ENCODE measurements at regions not wholly inside any gene's neighbourhood (a gene's known extent, or its start where the extent isn't known, plus 50 kb on each side); places are given as distances from the start of the nearest gene placed in this dataset.

- H3K9me3 Mint-ChIP-seq = peaks cover 0 to 5% (median 0%) of the 10 kb centered on the region in 7 donors
- no peaks in the 10 kb centered on the region for H3K36me3 Mint-ChIP-seq
Observed at GRCh38 chr12:115240251-115240650, 556.3 kb upstream of the TBX3 start.

GRCh38 chr12:115235880-115236279, 551.9 kb upstream of the TBX3 start:
- H3K79me2 ChIP-seq (ENCODE audit: insufficient read depth, low read length) = no peaks in the 10 kb centered on the region
- H3K4me2 ChIP-seq (replicated peaks; ENCODE audit: extremely low read depth, low read length, poor library complexity, severe bottlenecking) = no peak overlapping the region
- WGBS (ENCODE audit: insufficient coverage) = no CpG with 5 or more reads among the region's 1 CpG
- no peaks in the 10 kb centered on the region for H3K9me3 ChIP-seq (replicated peaks in 1 of 2; ENCODE audit: control insufficient read depth in 1 of 2, insufficient read depth in 1 of 2, low read length in 2 of 2)
- H3K4me1 ChIP-seq (ENCODE audit: control insufficient read depth in 1 of 2, insufficient read depth in 2 of 2, low read length in 2 of 2) = no peaks in the 10 kb centered on the region
- H3K4me3 Mint-ChIP-seq = no peak overlapping the region
- no peaks in the 10 kb centered on the region for H3K27me3 ChIP-seq (ENCODE audit: control insufficient read depth in 2 of 2, insufficient read depth in 2 of 2, low read length in 2 of 2)
- H3K27ac Mint-ChIP-seq = no peak overlapping the region
- H3K4me1 Mint-ChIP-seq = no peaks in the 10 kb centered on the region
- no peak for DNase-seq
- intact Hi-C loops (cut with micrococcal nuclease) = no loop called here
- H4K20me1 ChIP-seq (ENCODE audit: insufficient read depth, low read length) = no peaks in the 10 kb centered on the region
- peaks cover 0 to 3% (median 0%) of the 10 kb centered on the region in 3 donors for H3K27me3 Mint-ChIP-seq (ENCODE audit: low read depth in 3 of 3)
- no peaks in the 10 kb centered on the region for H3K36me3 Mint-ChIP-seq
- no peak overlapping the region for H2AFZ ChIP-seq (ENCODE audit: insufficient read depth, low read depth, low read length, poor library complexity, severe bottlenecking)
- no peak overlapping the region for H3K27ac ChIP-seq (ENCODE audit: low read depth in 1 of 2, low read length in 2 of 2)
- H3K9me3 Mint-ChIP-seq = peaks cover 0 to 2% (median 0%) of the 10 kb centered on the region in 7 donors
- no peak overlapping the region for H3K9ac ChIP-seq (ENCODE audit: insufficient read depth, low read length, poor library complexity, severe bottlenecking)
- H3K36me3 ChIP-seq (replicated peaks in 1 of 2; ENCODE audit: control insufficient read depth in 1 of 2, insufficient read depth in 2 of 2, low read length in 2 of 2) = no peaks in the 10 kb centered on the region
- no peak overlapping the region for H3K4me3 ChIP-seq (replicated peaks in 1 of 3; ENCODE audit: low read depth in 2 of 3, low read length in 3 of 3)
- no peak for TF ChIP-seq CTCF (IDR thresholded peaks at IDR 0.05)

More at GRCh38 chr12:115240251-115240650, 556.3 kb upstream of the TBX3 start:
- WGBS (ENCODE audit: insufficient coverage) = 83% methylated on average over 1 of the region's 1 CpG
- H3K27me3 ChIP-seq (ENCODE audit: control insufficient read depth in 2 of 2, insufficient read depth in 2 of 2, low read length in 2 of 2) = no peaks in the 10 kb centered on the region
- no peak overlapping the region for H3K4me2 ChIP-seq (replicated peaks; ENCODE audit: extremely low read depth, low read length, poor library complexity, severe bottlenecking)
- no peak overlapping the region for H2AFZ ChIP-seq (ENCODE audit: insufficient read depth, low read depth, low read length, poor library complexity, severe bottlenecking)
- H4K20me1 ChIP-seq (ENCODE audit: insufficient read depth, low read length) = no peaks in the 10 kb centered on the region
- H3K9ac ChIP-seq (ENCODE audit: insufficient read depth, low read length, poor library complexity, severe bottlenecking) = no peak overlapping the region
- intact Hi-C loops (cut with micrococcal nuclease) = no loop called here
- Mint-ChIP-seq H3K4me3 (no peak overlapping the region), H3K4me1 (no peaks in the 10 kb centered on the region), H3K27ac (no peak overlapping the region), H3K27me3 (ENCODE audit: low read depth in 3 of 3) (no peaks in the 10 kb centered on the region)
- H3K4me1 ChIP-seq (ENCODE audit: control insufficient read depth in 1 of 2, insufficient read depth in 2 of 2, low read length in 2 of 2) = no peaks in the 10 kb centered on the region
- no peaks in the 10 kb centered on the region for H3K9me3 ChIP-seq (replicated peaks in 1 of 2; ENCODE audit: control insufficient read depth in 1 of 2, insufficient read depth in 1 of 2, low read length in 2 of 2)
- TF ChIP-seq CTCF (IDR thresholded peaks at IDR 0.05) = no peak
- no peaks in the 10 kb centered on the region for H3K36me3 ChIP-seq (replicated peaks in 1 of 2; ENCODE audit: control insufficient read depth in 1 of 2, insufficient read depth in 2 of 2, low read length in 2 of 2)
- DNase-seq = no peak
- H3K79me2 ChIP-seq (ENCODE audit: insufficient read depth, low read length) = no peaks in the 10 kb centered on the region
- no peak overlapping the region for H3K4me3 ChIP-seq (replicated peaks in 1 of 3; ENCODE audit: low read depth in 2 of 3, low read length in 3 of 3)
- H3K27ac ChIP-seq (ENCODE audit: low read depth in 1 of 2, low read length in 2 of 2) = no peak overlapping the region
